Activated naive CD8-positive, alpha-beta T cell (primary cell): ENCODE measurements at regions not wholly inside any gene's neighbourhood (a gene's known extent, or its start where the extent isn't known, plus 50 kb on each side); places are given as distances from the start of the nearest gene placed in this dataset.
"Not testable (repeated sequence)": the region's sequence is repeated elsewhere in the genome, so short reads cannot be mapped to it uniquely, and the experiment has no call there.

Experiments
- H3K27ac Mint-ChIP-seq: one replicate; pipeline ENCODE4 v1.8.0; 2021; ENCODE audit warnings: mixed read lengths
- H3K27me3 Mint-ChIP-seq: one replicate; pipeline ENCODE4 v1.8.0; 2021; ENCODE audit warnings: mixed read lengths
- H3K36me3 Mint-ChIP-seq: one replicate; pipeline ENCODE4 v1.8.0; 2021; ENCODE audit warnings: mixed read lengths
- H3K4me1 Mint-ChIP-seq: one replicate; pipeline ENCODE4 v1.8.0; 2021; ENCODE audit warnings: low read depth, mixed read lengths
- H3K4me3 Mint-ChIP-seq: one replicate; pipeline ENCODE4 v1.8.0; 2021; ENCODE audit warnings: mild to moderate bottlenecking, mixed read lengths
- H3K9me3 Mint-ChIP-seq: one replicate; pipeline ENCODE4 v1.8.0; 2021; ENCODE audit warnings: low read depth, mixed read lengths

DNA sequence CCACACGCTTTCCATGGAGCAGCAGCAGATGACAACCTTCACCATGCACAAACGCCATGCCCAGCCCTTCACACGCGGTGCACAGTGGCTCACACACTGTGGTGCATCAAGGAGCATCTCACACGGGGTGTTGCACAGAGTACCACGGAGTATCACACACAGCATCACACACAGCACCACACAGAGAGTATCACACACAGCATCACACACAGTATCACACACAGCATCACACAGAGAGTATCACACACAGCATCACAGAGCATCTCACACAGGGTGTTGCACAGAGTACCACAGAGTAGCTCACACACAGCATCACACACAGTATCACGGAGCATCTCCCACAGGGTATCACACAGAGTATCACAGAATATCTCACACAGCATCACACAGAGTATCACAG lies 122.2 kb upstream of the RAB4A start:
- Mint-ChIP-seq H3K36me3 (no peaks in the 10 kb centered on the region), H3K4me1 (peaks cover 6% of the 10 kb centered on the region), H3K27me3 (no peaks in the 10 kb centered on the region), H3K4me3 (no peak overlapping the region), H3K9me3 (no peaks in the 10 kb centered on the region), H3K27ac (no peak overlapping the region)

DNA sequence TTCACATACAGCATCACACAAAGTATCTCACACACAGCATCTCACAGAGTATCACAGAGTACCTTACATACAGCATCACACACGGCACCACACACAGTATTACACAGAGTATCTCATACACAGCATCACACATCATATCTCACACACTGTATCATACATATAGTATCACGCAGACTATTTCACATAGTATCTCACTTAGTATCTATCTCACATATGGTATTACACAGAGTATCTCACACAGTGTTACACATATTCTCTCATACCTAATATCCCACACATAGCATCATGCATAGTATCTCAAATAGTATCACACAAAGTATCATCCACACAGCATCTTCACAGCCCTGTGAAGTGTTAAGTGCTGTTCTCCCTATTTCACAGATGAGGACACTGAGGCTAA lies 121.5 kb upstream of the RAB4A start:
- Mint-ChIP-seq H3K27ac (no peak overlapping the region), H3K36me3 (no peaks in the 10 kb centered on the region), H3K4me3 (no peak overlapping the region), H3K4me1 (peaks cover 13% of the 10 kb centered on the region), H3K9me3 (no peaks in the 10 kb centered on the region), H3K27me3 (no peaks in the 10 kb centered on the region)

DNA sequence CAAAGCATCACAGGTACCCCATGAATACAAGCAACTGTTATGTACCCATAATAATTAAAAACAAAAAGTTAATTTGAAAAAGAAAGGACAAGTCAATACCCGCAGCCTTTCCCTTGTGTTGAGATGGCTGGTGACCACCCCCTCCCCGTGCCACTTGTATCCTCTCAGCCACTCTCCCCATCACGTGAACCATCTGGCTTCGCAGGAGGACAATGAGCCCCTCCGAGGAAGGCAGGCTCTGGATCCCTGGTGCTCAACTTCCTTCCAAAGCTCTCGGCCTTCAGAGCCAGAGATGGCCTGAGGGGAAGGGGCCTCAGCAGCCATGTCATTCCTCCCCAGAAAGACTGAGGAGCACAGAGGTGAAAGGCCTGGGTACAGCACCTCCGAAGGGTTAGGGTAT lies 120.4 kb upstream of the RAB4A start:
- no peak overlapping the region for H3K4me3 Mint-ChIP-seq

DNA sequence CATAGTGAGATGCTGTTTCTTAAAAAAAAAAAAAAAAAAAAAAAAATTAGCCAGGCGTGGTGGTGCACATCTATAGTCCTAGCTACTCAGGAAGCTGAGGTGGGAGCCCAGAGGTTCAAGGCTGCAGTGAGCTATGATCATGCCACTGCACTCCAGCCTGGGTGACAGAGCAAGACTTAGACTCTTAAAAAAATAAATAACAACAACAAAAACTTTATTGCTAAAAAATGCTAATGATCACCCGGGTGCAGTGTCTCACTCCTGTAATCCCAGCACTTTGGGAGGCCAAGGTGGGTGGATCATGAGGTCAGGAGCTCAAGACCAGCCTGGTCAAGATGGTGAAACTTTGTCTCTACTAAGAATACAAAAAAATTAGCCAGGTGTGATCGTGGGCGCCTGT lies 119.5 kb upstream of the RAB4A start:
- not testable (repeated sequence) for H3K27me3 Mint-ChIP-seq, H3K4me3 Mint-ChIP-seq, H3K27ac Mint-ChIP-seq, H3K9me3 Mint-ChIP-seq, H3K36me3 Mint-ChIP-seq
- peaks cover 28% of the 10 kb centered on the region for H3K4me1 Mint-ChIP-seq

More for the DNA sequence above, 120.4 kb upstream of the RAB4A start:
- Mint-ChIP-seq H3K9me3 (no peaks in the 10 kb centered on the region), H3K36me3 (no peaks in the 10 kb centered on the region), H3K27me3 (no peaks in the 10 kb centered on the region), H3K4me1 (peaks cover 24% of the 10 kb centered on the region), H3K27ac (no peak overlapping the region)

DNA sequence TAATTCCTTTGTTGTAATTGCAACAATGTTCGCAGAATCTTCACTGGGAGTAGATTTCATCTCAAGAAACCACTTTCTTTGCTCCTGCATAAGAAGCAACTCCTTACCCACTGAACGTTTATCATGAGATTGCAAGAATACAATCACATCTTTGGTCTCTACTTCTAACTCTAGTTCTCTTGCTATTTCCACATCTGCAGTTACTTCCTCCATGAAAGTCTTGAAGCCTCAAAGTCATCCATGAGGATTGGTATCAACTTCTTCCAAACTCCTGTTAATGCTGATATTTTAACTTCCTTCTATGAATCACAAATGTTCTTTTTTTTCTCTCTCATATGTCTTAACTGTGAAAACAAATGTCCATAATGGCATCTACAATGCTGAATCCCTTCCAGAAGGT lies 118.6 kb upstream of the RAB4A start:
- Mint-ChIP-seq H3K27me3 (no peaks in the 10 kb centered on the region), H3K27ac (no peak overlapping the region), H3K4me3 (no peak overlapping the region), H3K4me1 (peaks cover 28% of the 10 kb centered on the region), H3K36me3 (no peaks in the 10 kb centered on the region), H3K9me3 (no peaks in the 10 kb centered on the region)

DNA sequence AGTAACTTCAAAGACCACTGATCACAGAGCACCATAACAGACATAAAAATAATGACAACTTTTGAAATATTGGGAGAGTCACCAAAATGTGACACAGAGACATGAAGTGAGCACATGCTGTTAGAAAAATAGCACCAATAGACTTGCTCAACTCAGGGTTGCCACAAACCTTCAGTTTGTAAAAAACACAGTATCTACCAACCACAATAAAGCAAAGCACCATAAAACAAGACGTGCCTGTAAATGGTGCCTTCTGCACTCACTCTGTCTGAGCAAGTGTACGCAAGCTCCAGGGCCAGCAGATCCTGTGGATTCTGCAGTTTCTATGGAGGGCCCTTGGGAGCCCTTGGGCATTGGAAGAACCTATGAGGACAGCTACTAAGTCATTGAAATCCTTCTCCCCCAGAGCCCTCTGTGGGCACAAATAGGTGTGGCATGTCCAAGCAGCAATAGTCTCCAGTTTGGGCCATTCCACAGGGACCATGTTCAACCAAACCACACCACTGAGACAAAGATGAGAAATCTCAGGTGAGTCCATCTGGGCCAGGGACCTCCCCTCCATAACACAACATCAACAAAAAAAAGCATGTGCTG lies 116.9 kb upstream of the RAB4A start:
- Mint-ChIP-seq H3K36me3 (no peaks in the 10 kb centered on the region), H3K4me1 (peaks cover 28% of the 10 kb centered on the region), H3K27me3 (no peaks in the 10 kb centered on the region), H3K4me3 (no peak overlapping the region), H3K27ac (no peak overlapping the region), H3K9me3 (no peaks in the 10 kb centered on the region)

DNA sequence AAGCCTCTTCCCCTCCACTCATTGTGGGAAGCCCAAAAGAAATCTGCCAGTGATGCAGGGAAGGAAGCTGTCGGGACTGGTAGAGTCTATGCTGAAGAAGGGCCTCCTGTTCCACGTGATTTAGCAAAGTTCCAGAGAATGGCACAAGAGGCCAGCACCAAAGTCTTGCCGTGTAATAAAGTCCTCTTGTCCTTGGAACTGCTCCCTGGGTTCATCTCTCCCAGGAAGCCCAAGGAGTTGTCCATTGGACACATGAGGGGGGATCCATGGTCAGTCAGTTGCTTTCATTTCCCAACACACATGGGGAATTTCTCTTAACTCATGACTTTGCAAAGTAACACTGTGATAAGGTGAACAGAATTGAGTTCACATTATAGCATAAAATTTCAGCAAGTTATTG lies 116.1 kb upstream of the RAB4A start:
- Mint-ChIP-seq H3K9me3 (no peaks in the 10 kb centered on the region), H3K4me3 (peak overlapping the region; percentile 74), H3K4me1 (peaks cover 28% of the 10 kb centered on the region), H3K27me3 (no peaks in the 10 kb centered on the region), H3K27ac (no peak overlapping the region), H3K36me3 (no peaks in the 10 kb centered on the region)

DNA sequence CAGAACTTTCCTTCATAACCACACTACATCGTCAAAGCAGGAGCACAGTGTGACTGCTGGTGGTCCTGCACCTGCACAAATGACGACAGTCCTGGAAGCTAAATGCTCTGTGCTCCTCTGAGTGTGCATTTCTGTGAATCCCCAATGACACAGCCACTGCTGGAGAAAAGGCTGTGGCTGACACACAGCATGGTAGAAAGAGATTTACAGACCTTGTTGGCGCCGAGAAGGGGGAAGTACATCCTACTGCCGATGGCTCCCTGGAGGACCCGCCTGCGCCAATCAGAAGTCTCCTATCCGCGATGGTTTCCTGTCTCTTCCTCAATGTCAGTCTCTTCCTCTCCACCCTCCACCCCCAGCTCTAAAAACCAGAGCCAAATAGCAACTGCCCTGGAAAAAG lies 115.4 kb upstream of the RAB4A start:
- Mint-ChIP-seq H3K4me1 (peaks cover 28% of the 10 kb centered on the region), H3K27ac (no peak overlapping the region), H3K36me3 (no peaks in the 10 kb centered on the region), H3K27me3 (no peaks in the 10 kb centered on the region), H3K4me3 (peak overlapping the region; percentile 74), H3K9me3 (no peaks in the 10 kb centered on the region)

DNA sequence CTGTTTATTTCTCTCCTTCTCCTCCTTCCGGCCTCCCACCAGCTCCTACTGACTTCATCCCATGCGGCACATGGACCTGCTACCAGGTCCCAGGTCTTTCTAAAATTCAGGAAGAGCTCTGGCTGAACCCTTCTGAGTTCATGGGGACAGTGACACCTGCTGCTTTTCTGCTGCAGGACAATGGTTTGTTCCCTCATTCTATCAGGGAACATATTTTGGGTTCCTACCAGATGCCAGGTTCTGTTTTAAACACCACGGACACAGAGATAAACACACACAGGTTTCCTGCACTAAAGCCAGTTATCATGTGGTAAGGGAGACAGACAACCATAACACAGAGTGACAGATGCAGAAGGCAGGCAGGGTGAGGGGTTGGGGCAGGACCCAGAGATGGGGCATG lies 114.0 kb upstream of the RAB4A start:
- H3K27me3 Mint-ChIP-seq = no peaks in the 10 kb centered on the region
- H3K4me3 Mint-ChIP-seq = no peak overlapping the region
- H3K4me1 Mint-ChIP-seq = peaks cover 28% of the 10 kb centered on the region
- no peaks in the 10 kb centered on the region for H3K9me3 Mint-ChIP-seq
- no peaks in the 10 kb centered on the region for H3K36me3 Mint-ChIP-seq
- no peak overlapping the region for H3K27ac Mint-ChIP-seq

DNA sequence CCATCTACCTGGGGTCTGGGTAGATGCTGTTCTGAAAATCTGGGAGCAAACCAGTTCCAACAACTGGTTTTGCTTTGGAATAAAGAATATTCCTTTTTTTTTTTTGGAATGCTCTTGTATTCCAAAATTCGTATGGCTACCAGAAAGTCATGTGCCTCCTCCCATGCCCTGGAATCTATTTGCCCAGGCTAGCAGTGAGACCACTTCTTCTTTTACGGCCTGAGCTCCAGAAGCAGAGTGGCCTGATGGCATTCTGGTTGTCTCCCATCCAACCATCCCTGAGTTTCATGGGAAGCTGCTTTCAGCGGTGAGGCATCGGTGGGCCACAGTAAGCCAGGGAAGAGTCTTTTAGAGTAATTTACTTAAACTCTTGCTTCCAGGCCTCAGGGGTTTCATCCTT lies 113.4 kb upstream of the RAB4A start:
- no peaks in the 10 kb centered on the region for H3K27me3 Mint-ChIP-seq
- H3K4me1 Mint-ChIP-seq = peaks cover 28% of the 10 kb centered on the region
- no peak overlapping the region for H3K27ac Mint-ChIP-seq
- H3K36me3 Mint-ChIP-seq = no peaks in the 10 kb centered on the region
- no peaks in the 10 kb centered on the region for H3K9me3 Mint-ChIP-seq
- H3K4me3 Mint-ChIP-seq = no peak overlapping the region

DNA sequence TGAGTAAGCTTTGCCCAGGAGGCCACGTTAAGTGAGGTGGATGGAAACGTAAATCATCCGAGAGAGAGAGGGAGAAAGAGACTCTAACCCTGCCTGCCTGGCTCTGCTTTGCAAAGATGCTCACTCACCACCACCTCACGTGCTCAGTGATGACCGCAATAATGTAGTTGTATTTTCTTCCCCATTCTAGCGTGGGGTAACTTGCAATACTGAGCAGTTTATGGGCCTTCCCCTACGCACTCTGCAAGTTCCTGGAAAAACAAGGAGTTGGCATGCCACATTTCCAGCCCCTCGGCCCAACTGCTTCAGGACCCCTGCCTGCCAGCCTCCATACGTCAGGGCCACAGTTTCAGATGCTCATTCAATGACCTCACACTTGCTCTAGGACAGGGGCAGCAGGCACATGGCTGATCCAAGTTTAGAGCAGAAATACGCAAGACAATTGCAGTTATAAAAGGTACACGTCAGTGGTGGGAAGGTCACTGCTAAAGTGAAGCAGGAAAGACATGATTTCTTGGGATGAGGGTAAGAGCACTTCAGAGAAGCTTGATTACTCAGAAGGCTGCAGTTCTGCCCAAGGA lies 112.5 kb upstream of the RAB4A start:
- H3K27me3 Mint-ChIP-seq = no peaks in the 10 kb centered on the region
- H3K4me1 Mint-ChIP-seq = peaks cover 25% of the 10 kb centered on the region
- no peak overlapping the region for H3K27ac Mint-ChIP-seq

DNA sequence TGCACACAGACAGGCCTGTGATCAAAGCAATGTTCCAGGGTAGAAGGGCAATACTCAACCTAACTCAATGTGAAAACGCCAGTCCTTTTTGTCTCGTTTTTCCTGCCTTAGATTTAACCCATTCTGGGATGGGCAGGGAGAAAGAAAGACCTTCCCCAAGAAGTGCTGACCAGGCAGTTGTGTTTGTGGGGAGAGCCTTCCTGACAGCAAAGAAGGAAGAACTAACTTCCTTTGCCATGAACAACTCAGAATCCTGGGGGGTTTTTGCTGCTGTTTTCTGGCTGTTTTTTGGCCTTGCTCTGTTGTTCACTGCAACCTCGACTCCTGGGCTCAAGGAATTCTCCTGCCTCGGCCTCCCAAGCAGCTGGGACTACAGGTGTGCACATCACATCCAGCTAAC lies 112.0 kb upstream of the RAB4A start:
- Mint-ChIP-seq H3K4me3 (no peak overlapping the region), H3K27ac (no peak overlapping the region), H3K4me1 (peaks cover 20% of the 10 kb centered on the region)

More for the DNA sequence above, 112.5 kb upstream of the RAB4A start:
- Mint-ChIP-seq H3K4me3 (no peak overlapping the region), H3K9me3 (no peaks in the 10 kb centered on the region), H3K36me3 (no peaks in the 10 kb centered on the region)

DNA sequence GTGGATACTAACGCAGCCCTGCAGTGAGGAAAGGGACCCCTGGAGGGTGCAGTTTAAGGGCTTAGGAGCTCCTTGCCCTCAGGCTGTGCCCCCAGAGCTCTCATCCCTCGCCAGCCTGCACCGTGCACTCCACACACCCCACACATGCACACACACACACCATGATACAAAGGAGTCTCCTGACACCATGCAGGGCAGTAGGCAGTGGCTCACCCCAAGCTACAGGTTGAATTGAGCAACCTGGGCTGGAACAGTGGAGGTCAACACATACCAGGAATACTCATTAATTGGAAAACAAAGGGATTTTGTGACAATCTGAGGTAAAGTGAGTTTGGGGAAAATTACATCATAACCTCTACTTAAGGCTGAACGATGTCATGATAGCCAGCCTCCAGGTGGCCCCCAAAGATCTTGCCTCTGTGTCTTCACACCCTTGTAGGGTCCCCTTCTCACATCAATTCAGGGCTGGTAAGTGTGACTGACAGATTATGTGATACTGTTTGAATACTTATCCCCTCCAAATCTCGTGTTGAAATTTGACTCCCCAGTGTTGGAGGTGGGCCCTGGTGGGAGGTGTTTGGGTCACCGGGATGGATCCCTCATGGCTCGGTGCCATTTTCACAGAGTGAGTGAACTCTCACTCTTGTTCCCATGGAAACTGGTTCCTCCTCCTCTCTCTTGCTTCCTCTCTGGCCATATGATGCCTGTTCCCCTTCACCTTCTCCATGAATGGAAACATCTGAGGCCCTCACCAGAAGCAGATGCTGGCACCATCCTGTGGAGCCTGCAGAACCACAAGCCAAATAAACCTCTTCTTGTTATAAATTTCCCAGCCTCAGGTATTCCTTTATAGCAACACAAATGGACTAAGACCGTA lies 111.0 kb upstream of the RAB4A start:
- Mint-ChIP-seq H3K27me3 (no peaks in the 10 kb centered on the region), H3K4me1 (peaks cover 16% of the 10 kb centered on the region)

More for the DNA sequence above, 112.0 kb upstream of the RAB4A start:
- H3K9me3 Mint-ChIP-seq = no peaks in the 10 kb centered on the region
- H3K36me3 Mint-ChIP-seq = no peaks in the 10 kb centered on the region
- H3K27me3 Mint-ChIP-seq = no peaks in the 10 kb centered on the region

DNA sequence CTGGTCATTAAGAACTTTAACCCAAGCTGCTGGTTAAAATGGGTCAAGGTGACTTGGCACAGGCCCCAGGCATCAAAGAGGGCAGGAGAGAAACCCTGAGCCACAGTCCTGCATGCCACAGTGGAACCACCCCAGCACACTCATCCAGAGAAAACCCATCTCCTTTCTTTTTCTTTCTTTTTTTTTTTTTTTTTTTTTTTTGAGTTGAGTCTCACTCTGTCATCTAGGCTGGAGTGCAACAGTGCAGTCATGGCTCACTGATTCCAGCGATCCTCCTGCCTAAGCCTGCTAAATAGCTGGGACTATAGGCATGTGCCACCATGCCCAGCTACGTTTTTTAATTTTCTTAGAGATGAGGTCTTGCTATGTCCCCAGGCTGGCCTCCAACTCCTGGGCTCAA lies 109.2 kb upstream of the RAB4A start:
- H3K27me3 Mint-ChIP-seq = no peaks in the 10 kb centered on the region
- H3K27ac Mint-ChIP-seq = no peak overlapping the region
- H3K4me3 Mint-ChIP-seq = no peak overlapping the region
- H3K9me3 Mint-ChIP-seq = no peaks in the 10 kb centered on the region
- no peaks in the 10 kb centered on the region for H3K36me3 Mint-ChIP-seq
- H3K4me1 Mint-ChIP-seq = peaks cover 7% of the 10 kb centered on the region

More for the DNA sequence above, 111.0 kb upstream of the RAB4A start:
- Mint-ChIP-seq H3K36me3 (no peaks in the 10 kb centered on the region), H3K9me3 (no peaks in the 10 kb centered on the region), H3K27ac (no peak overlapping the region), H3K4me3 (no peak overlapping the region)

DNA sequence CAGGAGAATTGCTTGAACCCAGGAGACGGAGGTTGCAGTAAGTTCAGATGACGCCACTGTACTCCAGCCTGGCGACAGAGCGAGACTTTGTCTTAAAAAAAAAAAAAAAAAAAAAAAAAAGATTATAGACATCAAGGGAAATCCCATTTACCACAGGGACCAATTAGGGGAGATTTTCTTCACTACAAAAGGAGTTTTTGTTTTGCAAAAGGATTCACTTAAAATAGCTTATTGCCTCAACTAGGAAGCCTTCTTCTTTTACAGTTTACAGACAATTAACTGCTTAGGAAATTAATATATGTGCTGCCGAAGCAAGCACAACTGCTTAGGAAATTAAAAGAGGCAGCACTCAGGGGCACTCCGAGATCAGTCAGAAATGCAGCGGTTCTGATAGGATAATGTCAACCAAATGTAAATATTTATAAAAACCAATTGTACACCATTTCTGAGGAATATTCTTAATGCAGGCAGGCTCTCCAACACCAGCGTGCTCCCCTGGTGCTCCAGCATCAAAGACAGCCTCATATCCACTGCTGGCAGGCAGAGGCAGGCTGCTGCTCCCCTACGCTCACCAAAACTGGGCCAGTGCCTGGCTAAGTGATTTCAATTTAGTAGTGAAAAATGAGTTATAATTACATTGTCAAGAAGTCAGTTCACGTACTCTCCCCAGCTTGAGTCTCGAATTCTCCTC lies 107.9 kb upstream of the RAB4A start:
- Mint-ChIP-seq H3K9me3 (no peaks in the 10 kb centered on the region), H3K36me3 (no peaks in the 10 kb centered on the region), H3K27me3 (no peaks in the 10 kb centered on the region), H3K27ac (no peak overlapping the region), H3K4me3 (no peak overlapping the region), H3K4me1 (peaks cover 7% of the 10 kb centered on the region)
